HG03442 (cell line): ENCODE measurements at regions not wholly inside any gene's neighbourhood (a gene's known extent, or its start where the extent isn't known, plus 50 kb on each side); places are given as distances from the start of the nearest gene placed in this dataset.

ENCODE experiments used
- ATAC-seq: cut with Tn5 transposase; IDR thresholded peaks from one replicate; pipeline ENCODE4 v1.9.1; 2021; ENCODE audit warnings: mild to moderate bottlenecking, moderate library complexity; ENCODE audit not compliant: unreplicated experiment

DNA sequence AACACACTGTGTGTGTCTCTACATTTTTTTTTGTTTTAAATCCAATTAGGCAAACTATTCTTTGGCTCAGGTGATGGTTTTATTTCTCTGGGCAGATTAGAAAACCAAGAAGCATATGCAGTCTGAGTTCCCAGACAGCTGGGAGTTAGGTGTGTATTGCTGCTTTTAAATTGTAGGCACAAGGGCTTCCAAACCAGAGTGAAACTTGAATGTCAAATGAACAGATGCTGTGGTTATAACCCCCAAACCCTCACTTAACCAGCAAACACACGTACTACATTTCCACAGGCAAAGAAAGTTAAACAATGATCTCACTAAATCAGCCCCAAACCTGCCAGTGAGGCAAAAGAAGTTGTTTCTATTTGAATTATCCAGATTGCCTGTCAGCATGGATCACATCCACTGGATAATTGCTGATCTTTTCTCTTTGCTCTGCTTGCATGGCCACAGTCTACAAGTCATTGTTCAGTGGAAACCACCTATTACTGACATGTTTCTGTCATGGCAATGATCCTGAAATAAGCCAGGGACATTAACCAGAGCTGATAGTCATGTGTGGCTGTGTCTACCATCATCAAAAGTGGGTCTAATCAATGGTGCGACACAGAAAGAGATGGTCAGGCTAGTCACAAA is 576.5 kb upstream of the PLXNA2 start:
- no peak for ATAC-seq

DNA sequence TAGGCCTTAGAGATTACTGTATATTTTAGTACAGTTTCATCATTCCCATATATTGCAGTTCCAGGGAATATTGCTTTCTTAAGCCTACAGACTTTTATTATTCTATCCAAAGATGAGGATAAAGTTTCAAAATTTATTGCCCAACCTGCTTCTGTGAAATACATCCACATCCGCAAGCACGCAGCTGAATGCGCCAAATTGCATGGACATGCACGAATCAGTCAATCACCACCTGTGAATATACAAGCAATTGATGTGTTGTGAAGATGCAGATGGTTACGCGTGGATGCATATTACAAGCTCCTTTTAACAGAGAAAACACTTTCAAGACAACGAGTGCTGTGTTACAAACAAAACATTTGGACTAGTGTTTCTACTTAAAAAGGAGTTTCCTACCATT is 577.8 kb upstream of the PLXNA2 start:
- no peak for ATAC-seq

DNA sequence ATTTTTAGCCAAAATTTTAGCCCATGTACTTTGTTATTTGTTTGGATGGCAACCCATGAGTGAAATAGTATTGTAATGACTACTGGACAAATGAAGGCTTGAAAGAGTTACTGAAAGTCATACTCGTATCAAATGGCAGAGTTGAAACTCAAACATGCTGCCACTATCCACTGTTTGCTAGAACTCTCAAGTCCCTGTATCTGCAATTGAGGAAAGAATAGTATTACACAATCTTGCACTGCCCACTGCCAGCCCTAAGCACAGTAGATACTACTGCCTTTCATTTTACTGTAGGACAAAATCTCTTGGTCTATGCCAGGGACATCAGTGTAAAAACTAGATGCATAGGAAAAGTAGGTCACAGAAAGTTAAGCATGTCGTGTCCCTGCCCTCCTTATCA is 581.1 kb upstream of the PLXNA2 start:
- no peak for ATAC-seq

DNA sequence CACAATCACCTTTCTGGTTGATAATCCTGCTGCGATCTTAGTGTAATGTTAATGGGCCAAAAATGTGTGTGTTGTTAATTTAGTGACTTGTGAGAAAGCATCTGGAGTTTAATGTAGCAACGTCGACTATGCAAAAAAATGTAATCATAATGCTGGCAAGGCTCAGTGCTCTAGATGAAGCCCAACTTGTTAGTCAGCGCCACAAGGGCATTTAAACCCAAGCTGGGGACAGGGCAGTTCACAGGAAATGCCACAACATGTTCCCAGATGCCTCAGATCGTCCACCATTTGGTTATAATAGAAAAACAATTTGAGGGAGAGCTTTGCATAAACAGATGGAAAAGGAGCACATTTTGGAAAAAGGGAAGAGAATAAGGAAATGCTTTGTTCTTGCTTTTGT is 585.4 kb upstream of the PLXNA2 start:
- no peak for ATAC-seq

DNA sequence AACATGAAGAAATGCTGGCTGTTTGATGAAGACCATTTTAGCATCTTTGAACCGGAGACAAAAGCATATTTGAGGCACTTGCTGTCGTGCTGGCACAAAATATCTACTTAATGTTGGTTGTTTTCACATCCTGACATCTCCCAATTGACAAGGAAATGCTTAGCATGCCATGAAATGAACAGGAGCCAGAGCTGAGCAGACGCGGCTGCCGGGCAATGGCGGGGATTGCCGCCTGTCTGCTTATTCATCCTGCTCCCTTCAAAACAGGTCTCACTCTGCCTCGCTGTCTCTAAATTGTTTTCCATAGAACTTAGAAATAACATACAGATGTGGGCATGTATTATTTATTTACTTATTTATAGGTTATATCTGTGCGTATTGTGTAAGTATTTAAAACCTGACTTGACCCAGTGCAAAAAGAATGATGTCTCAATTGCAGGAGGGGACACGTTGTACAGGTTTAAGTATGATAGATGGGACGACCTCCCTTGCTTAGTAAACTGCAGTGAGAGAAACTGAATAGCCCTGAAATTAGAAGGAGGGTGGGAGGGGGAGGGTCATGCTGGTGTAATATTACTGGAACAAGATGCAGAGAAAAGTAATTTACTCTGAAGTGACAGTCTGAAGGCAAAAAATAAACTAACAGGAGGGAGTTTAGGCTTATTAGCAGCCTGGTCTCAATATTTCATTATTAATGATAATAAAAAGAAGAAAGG is 590.4 kb upstream of the PLXNA2 start:
- no peak for ATAC-seq

DNA sequence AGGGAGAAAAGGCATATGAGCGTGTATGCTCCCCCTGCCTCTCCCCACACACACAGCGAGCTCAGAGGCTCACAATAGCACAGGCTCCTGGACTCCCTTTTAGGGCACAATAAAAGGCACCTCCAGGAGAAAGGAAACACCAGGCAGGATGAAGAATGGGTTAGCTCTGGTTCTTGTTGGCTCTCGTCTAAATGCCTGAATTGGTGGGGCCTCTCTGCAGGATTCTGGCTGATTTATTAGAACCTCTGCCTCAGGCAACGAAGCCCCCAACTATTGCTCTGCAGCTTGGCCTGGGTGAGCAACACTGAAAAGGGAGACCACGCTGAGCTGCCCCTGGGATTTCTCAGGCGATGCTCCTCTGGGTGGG is 590.9 kb upstream of the PLXNA2 start:
- no peak for ATAC-seq

DNA sequence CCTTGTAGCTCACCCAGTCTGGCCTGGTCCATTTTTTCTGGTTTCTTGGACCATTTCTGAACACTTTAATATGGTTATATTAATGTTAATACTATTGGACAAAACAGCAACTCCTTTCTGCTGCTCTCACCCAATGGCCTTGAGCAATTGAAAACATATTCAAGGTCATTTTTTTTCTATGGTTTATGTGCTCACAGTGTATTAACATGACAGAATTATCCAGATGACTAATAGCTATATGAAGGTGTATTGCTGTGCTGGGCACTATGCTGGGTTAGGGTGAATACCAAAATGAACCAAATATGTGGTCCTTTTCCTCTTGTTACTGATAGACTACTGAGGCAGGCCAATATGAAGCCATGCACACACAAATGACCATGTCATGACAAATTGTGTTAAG is 591.6 kb upstream of the PLXNA2 start:
- ATAC-seq = no peak

DNA sequence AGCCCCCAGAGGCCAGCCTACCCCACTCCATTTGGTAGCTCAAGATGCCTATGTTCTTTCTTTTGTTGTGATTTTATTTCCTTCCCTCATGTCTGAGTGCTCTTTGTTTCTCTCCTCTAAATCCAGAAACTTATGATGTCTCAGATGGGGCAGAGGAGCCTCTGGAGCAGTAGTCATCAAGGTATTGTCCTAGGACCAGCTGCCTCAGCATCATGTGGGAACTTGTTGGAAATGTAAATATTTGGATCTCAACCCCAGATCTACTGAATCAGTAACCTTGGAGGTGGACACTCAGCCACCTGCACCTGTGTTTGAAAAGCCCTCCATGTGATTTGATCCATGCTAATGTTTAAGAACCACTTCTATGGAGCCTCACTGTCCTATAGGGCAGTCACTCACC is 593.1 kb upstream of the PLXNA2 start:
- no peak for ATAC-seq

DNA sequence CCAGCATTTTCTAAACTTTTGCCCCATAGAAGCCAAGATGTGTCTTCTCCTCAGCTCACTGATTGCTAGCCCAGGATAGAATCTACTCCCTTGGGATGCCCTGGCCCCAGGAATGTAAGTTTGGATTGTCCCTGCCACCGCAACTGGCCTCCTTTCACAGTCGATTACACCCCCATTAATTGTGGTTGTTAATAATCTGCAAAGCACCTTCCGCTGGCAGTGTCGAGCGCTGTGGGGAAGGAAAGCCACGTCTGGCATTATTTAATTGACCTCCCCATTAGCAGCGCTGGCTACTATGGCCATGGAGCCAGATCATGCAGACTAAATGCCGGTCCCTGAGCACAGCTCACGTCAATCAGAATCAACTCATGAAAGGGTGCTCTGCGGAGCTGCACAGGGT is 597.3 kb upstream of the PLXNA2 start:
- no peak for ATAC-seq

DNA sequence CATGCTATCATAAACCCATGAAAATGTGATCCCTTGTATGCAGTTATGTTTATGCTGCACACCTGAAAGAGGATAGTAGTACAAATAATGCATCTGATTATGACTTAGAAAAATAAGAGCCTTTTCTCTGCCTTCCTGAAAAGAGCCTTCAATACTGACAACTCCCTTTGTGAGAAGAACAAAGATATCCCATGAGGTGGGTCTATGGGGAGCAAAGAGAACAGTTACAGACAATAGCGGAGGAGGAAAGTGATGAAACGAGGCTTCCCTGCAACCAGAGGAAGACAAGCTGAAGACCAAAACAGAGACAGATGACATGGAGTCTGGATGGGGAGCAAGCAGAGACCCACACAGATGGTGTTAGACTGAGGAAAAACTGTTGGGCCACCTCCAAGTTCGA is 598.3 kb upstream of the PLXNA2 start:
- ATAC-seq = no peak

DNA sequence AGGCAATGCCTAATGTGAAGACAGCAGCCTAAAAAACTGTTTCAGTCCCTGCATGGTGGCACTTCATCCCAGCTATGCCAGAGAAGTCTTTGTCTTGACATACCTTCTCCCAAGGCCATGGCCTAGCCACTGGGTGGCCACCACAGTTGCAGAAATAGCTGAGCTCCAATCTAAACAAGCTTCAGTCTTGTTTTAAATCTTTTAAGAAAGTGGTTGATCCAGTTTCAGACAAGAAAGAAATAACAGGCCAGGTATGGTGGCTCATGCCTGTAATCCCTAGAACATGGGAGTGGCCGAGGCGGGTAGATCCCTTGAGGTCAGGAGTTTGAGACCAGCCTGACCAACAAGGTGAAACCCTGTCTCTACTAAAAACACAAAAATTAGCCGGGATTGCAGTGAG is 600.0 kb upstream of the PLXNA2 start:
- no peak for ATAC-seq

DNA sequence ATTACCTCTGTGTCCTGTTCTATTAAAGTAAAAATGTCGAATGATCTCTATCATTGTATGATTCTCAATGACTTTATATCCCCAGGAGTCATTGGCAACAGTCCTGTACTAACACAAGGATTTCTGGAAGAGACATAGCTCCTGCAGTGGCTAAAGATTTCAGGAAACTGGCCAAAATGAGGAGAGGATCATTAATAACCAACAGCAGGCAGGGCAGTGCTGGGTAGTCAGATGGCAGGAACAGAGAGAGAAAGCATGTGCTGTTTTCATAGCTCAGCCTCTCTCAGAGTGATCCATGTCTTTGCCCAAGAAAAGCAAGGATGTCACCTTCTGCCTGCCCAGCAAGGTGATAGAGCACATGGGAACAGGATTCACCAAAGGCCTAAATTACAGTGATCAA is 604.7 kb upstream of the PLXNA2 start:
- ATAC-seq = no peak

DNA sequence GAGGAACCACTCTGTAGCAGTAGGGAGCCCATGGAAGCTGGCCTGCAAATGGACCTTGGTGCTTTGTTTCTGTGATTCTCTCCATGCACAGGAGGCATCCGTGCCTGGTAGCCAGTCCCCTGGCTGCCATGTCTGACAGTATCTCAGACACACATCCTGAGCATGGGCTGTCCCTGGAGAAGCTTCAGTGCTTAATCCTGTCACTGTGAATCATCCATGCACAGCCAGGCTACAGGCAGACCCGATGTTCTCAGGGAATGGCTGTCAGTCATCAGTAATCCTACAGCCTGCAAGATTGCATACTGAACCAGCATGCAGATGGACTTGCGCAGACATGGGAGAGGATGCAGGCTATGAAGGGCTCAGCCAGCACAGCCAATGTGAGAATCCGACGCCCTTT is 606.3 kb upstream of the PLXNA2 start:
- no peak for ATAC-seq

DNA sequence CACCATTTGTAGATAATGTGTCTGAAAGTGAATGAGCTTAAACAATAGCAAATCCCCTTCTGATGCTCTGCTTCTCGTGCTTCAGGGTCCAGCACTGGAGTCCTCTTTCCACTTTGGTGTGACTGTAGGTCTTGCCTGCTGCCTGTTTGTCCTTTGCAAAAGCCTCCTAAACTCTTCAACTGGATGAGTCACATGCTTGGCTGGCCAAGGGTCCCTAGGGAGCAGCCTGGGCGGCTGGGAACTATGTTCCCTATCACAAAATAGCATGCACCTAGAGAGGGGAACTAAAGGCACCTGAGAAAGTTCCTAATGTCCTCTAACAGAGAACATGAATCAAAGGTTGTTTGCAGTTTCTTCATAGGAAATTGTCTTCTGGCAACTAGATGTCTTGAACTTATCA is 607.2 kb upstream of the PLXNA2 start:
- no peak for ATAC-seq

DNA sequence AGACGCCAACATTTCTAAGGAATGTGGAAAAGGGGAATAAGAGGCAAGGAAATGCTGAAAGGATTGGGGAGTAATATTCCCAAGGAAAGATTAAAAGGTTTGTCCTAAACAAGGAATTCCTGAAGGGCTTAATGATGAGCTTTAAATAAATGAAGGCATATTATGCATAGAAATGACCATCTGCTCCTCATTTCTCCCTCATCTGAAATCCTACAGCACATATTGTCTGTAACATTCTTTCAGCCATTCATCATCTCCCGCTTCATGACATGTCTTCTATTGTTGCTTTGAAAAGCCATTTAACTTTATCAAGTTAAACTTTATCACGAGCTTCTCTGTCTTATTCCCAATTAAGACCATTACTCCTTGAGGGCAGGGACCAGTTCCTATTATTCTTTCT is 608.7 kb upstream of the PLXNA2 start:
- no peak for ATAC-seq

DNA sequence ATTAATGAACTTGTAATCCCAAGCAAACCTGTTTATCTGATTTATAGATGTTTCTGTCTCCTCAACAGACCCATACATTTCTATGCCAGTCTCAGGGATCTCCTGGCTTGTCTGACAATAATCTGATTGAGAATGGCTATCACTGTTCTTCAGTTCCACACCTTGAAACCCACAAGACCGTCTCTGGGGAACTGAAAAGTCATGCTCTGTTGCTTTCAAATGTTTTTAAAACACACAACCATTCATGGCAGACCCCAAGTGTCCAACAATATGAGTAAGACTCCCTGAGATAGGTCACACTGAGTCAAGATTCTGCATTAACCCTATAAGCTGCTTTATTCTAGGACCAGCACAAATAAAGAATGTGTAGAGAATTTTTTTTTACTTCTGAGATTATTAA is 611.2 kb upstream of the PLXNA2 start:
- ATAC-seq = no peak

DNA sequence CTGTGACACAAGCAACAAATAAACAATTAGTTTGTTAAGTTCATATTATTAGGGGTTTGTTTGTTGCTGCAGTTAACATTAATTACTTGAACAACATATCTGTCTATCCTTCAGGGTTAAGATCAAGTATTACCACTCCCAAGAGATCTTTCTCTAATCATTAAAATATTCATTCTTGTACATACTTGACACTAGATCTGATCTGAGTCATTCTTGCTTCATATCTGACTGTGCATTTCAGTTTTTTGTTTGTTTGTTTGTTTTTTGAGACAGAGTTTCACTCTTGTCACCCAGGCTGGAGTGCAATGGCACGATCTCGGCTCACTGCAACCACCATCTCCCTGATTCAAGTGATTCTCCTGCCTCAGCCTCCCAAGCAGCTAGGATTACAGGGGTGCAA is 613.3 kb upstream of the PLXNA2 start:
- ATAC-seq = no peak

DNA sequence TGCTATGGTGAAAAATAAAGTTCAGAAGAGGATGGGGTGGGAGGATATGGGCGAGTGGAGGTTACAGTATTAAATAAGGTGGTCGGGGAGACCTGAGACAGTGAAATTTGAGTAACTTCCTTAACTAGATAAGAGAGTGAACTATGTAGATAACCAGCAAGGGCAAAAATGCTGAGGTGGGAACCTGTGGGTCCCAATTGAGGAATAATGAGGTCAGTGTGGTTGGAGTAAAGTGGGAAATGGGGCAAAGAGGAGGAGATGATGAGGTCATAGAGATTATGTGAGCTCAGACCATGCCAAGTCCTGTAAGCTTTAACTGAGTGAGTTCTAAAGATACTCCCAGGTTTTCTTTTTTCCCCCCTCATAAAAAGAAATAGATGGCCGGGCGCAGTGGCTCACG is 614.6 kb upstream of the PLXNA2 start:
- no peak for ATAC-seq

DNA sequence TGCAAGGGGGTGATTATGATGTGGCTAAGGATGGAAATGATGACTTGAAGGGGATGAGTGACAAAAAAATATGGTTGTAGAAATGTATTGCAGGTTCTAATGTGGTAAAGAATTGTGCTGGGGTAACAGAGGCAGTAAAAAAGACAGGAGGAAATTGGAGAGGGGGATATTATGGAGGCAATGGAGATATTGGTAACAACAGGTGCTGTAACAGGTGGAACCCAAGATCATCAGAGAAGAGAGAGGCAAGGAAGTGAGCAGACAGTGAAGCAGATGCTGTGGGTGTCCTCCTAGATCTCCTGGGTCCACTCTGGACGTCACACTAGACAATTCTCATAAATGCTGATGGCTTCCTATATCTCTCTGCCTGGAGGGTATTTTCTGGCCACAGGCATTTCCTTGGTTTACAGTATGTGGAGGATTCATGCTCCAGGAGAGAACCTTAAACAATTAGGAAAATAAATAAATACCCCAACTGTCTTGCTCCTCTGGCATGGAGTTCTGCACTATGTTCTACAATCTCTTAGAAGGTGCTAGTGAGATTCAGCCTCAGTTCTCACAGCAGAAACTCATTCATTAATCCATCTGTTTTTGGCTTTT is 620.3 kb upstream of the PLXNA2 start:
- no peak for ATAC-seq

DNA sequence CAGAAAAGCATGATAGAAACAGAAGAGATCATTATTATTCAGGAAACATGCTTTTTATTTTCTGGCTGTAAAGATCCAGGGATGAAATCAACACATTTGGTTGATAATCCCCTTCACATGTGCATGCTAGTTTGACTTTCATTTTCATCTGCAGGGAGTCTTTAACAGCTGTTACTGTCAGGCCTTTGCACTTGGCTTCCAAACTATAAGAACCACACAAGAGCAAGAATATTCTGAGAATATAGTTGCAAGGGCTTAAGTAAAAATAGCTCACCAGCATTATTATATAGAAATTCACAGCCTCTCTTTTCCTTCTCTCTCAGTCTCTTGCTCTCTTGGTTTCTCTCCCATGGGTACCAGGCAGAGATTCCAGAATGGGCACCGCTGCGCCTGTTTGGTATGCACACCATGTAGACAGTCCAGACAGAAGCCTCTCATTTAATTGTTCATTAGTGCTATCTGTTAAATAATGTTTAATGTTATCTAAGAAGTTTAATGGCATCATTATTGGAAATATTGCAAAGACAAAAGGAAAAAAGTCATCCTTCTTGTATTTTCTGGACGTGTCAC is 622.3 kb upstream of the PLXNA2 start:
- ATAC-seq = no peak

DNA sequence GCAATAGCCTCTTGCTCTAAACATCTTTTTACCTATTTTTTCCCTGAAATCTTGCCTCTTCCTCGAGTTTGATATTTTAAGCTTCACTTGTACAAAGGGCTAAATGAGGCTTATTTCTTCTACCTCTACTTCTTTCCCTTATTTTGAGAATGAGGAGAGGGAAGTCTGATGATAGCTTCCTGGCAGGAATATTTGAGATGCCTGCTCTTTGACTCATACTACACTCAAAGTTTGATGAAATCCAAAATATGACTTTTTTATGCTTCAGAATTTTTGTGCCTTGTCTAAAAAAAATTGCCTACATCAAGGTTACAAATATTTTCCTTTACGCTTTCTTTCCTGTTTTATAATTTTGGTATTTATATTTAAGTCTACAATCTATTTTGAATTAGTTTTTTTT is 624.4 kb upstream of the PLXNA2 start:
- no peak for ATAC-seq

DNA sequence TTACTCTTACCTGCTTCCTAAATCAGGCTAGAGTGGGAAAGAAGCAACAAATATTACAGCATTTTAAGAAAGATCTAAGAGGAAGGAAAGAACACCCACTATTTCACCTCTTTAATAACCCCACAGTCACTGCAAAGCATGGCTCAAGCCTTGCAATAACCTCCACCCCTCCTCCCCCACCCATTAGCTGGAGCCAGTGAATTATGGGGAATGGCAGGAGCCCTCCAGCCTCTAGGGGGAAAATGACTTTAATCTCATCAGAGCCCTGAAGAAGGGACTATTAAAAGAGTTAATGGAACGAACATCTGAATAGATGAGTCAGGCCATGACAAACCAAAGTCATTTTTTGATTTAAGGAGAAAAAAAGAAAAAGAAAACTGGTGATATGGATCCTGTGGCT is 630.7 kb upstream of the PLXNA2 start:
- ATAC-seq = no peak
